ENCODE measurements at regions not wholly inside any gene's neighbourhood (a gene's known extent, or its start where the extent isn't known, plus 50 kb on each side); places are given as distances from the start of the nearest gene placed in this dataset.

DNA sequence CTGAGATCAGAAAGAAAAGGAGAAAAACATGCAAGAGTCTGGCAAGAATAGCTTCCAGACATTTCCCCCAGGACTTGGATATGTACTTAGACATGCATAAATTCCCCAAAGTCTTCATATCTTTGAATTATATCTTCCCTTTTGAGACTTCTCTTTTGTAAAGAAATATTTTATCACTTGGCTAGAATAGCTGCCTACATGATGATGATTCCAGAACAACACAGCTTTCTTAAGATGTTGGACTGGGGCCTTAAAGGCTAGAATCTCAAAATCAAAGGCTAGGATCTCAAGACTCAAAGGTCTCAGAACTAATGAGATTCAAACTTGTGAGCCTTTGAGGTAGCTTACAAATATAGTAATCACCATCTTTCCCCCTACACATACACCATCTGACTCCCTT lies 842.3 kb downstream of the BCL11A start:
- TF ChIP-seq, protein P1, sequence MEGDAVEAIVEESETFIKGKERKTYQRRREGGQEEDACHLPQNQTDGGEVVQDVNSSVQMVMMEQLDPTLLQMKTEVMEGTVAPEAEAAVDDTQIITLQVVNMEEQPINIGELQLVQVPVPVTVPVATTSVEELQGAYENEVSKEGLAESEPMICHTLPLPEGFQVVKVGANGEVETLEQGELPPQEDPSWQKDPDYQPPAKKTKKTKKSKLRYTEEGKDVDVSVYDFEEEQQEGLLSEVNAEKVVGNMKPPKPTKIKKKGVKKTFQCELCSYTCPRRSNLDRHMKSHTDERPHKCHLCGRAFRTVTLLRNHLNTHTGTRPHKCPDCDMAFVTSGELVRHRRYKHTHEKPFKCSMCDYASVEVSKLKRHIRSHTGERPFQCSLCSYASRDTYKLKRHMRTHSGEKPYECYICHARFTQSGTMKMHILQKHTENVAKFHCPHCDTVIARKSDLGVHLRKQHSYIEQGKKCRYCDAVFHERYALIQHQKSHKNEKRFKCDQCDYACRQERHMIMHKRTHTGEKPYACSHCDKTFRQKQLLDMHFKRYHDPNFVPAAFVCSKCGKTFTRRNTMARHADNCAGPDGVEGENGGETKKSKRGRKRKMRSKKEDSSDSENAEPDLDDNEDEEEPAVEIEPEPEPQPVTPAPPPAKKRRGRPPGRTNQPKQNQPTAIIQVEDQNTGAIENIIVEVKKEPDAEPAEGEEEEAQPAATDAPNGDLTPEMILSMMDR (IDR thresholded peaks at IDR 0.05; ENCODE audit: borderline replicate concordance, extremely low read depth, low read length, poor library complexity, severe bottlenecking), result no peak
- no peak for TF ChIP-seq EZH2 (IDR thresholded peaks at IDR 0.05; ENCODE audit: borderline replicate concordance, low read depth, low read length, severe bottlenecking)
